HEK293 (cell line): ENCODE measurements at regions not wholly inside any gene's neighbourhood (a gene's known extent, or its start where the extent isn't known, plus 50 kb on each side); places are given as distances from the start of the nearest gene placed in this dataset.

Source experiments
- CTCF ChIA-PET: fragments of 350-600 bp; formaldehyde crosslinking; extraction: SDS; loops from one replicate; lab custom pipeline; 2021; ENCODE audit warnings: antibody characterized with exemption; lab: Yijun Ruan, JAX
- POLR2A ChIA-PET: fragments of 300-600 bp; formaldehyde crosslinking; extraction: SDS; loops from one replicate; lab custom pipeline; 2020; ENCODE audit warnings: antibody characterized with exemption, inconsistent platforms; lab: Yijun Ruan, JAX
- H3K27ac ChIP-seq: fragments of 200-500 bp; sonication (Bioruptor generic); 2 replicates; pipeline ENCODE4 v1.5.1; 2014; ENCODE audit warnings: low read depth, low read length, control low read depth, inconsistent platforms; ENCODE audit errors: extremely low read depth
- H3K36me3 ChIP-seq, 2 experiments: fragments of 200-500 bp in 1 of 2; sonication (Bioruptor generic) in 1 of 2; 1 replicate in 1 of 2; 2 replicates in 1 of 2; pipeline ENCODE4 v1.5.1; 2014 to 2017; ENCODE audit warnings: inconsistent platforms in 2 of 2, low read length in 2 of 2; ENCODE audit not compliant: control insufficient read depth in 2 of 2, insufficient read depth in 1 of 2
- H3K4me1 ChIP-seq: fragments of 200-500 bp; sonication (Bioruptor generic); 2 replicates; pipeline ENCODE4 v1.5.1; 2014; ENCODE audit warnings: mild to moderate bottlenecking, low read length, inconsistent platforms; ENCODE audit not compliant: control insufficient read depth, insufficient read depth
- H3K4me3 ChIP-seq: 2 replicates; pipeline ENCODE4 v1.5.1; 2011; ENCODE audit warnings: low read depth, mild to moderate bottlenecking, control low read depth, low read length, moderate library complexity
- H3K9me3 ChIP-seq: fragments of 200-500 bp; sonication (Bioruptor generic); 2 replicates; pipeline ENCODE4 v1.5.1; 2014; ENCODE audit warnings: low read depth, low read length, inconsistent platforms; ENCODE audit not compliant: control insufficient read depth, insufficient read depth
- ELK4 ChIP-seq: IDR thresholded peaks from 2 replicates; pipeline ENCODE4 v1.6.1; 2011; ENCODE audit warnings: mild to moderate bottlenecking, low read depth, low read length, borderline replicate concordance
- GLI2 ChIP-seq: fragments of 450-650 bp; formaldehyde crosslinking; IDR thresholded peaks from 2 replicates; pipeline ENCODE4; 2017; ENCODE audit warnings: missing biosample characterization, missing genetic modification characterization, low read depth, borderline replicate concordance
- HOXC10 ChIP-seq: sonication (generic); formaldehyde crosslinking; IDR thresholded peaks from 2 replicates; pipeline ENCODE4 v1.8.1; 2023; ENCODE audit warnings: mild to moderate bottlenecking, missing genetic modification reagents
- SETDB1 ChIP-seq: IDR thresholded peaks from one replicate; pipeline ENCODE4 v1.6.1; 2017; ENCODE audit warnings: mild to moderate bottlenecking, low read length, moderate library complexity, mixed read lengths; ENCODE audit not compliant: insufficient read length
- ZBTB8A ChIP-seq: fragments of 450-650 bp; formaldehyde crosslinking; IDR thresholded peaks from 2 replicates; pipeline ENCODE4 v1.5.1; 2016; ENCODE audit warnings: missing biosample characterization, missing genetic modification characterization
- ZNF132 ChIP-seq: fragments of 450-650 bp; formaldehyde crosslinking; IDR thresholded peaks from 2 replicates; pipeline ENCODE4 v1.5.1; 2017; ENCODE audit warnings: missing biosample characterization, missing genetic modification characterization, borderline replicate concordance
- ZNF138 ChIP-seq: fragments of 450-650 bp; formaldehyde crosslinking; IDR thresholded peaks from 2 replicates; pipeline ENCODE4 v1.5.1; 2016; ENCODE audit warnings: missing biosample characterization, missing genetic modification characterization, borderline replicate concordance
- ZNF146 ChIP-seq: fragments of 450-650 bp; formaldehyde crosslinking; IDR thresholded peaks from 2 replicates; pipeline ENCODE4 v1.5.1; 2016; ENCODE audit warnings: missing biosample characterization, missing genetic modification characterization
- ZNF202 ChIP-seq: fragments of 450-650 bp; formaldehyde crosslinking; IDR thresholded peaks from 2 replicates; pipeline ENCODE4 v1.5.1; 2016; ENCODE audit warnings: missing biosample characterization, missing genetic modification characterization, borderline replicate concordance
- ZNF211 ChIP-seq: fragments of 450-650 bp; formaldehyde crosslinking; IDR thresholded peaks from 2 replicates; pipeline ENCODE4 v1.5.1; 2016; ENCODE audit warnings: low read depth, missing biosample characterization, missing genetic modification characterization
- ZNF24 ChIP-seq: fragments of 450-650 bp; formaldehyde crosslinking; IDR thresholded peaks from 2 replicates; pipeline ENCODE4 v1.5.1; 2016; ENCODE audit warnings: missing biosample characterization, missing genetic modification characterization
- ZNF266 ChIP-seq: fragments of 450-650 bp; formaldehyde crosslinking; IDR thresholded peaks from 2 replicates; pipeline ENCODE4 v1.5.1; 2016; ENCODE audit warnings: missing biosample characterization, missing genetic modification characterization, low read depth
- ZNF366 ChIP-seq: fragments of 450-650 bp; formaldehyde crosslinking; conservative IDR thresholded peaks from 2 replicates; pipeline ENCODE4 v1.5.1; 2016; ENCODE audit warnings: missing biosample characterization, missing genetic modification characterization
- ZNF423 ChIP-seq: fragments of 450-650 bp; formaldehyde crosslinking; IDR thresholded peaks from 2 replicates; pipeline ENCODE4 v1.5.1; 2016; ENCODE audit warnings: missing biosample characterization, missing genetic modification characterization
- ZNF426 ChIP-seq: fragments of 450-650 bp; formaldehyde crosslinking; IDR thresholded peaks from 2 replicates; pipeline ENCODE4 v1.5.1; 2017; ENCODE audit warnings: missing biosample characterization, missing genetic modification characterization, mild to moderate bottlenecking, inconsistent platforms, moderate library complexity
- ZNF501 ChIP-seq: fragments of 450-650 bp; formaldehyde crosslinking; IDR thresholded peaks from 2 replicates; pipeline ENCODE4 v1.5.1; 2016; ENCODE audit warnings: missing biosample characterization, missing genetic modification characterization
- ZNF530 ChIP-seq: fragments of 450-650 bp; formaldehyde crosslinking; IDR thresholded peaks from 2 replicates; pipeline ENCODE4 v1.5.1; 2016; ENCODE audit warnings: low read depth, missing biosample characterization, missing genetic modification characterization
- ZNF549 ChIP-seq: fragments of 450-650 bp; IDR thresholded peaks from 2 replicates; pipeline ENCODE4 v1.5.1; 2018; ENCODE audit warnings: missing biosample characterization, missing genetic modification characterization, mild to moderate bottlenecking, inconsistent platforms, moderate library complexity
- ZNF555 ChIP-seq: fragments of 450-650 bp; formaldehyde crosslinking; conservative IDR thresholded peaks from 2 replicates; pipeline ENCODE4 v1.5.1; 2017; ENCODE audit warnings: missing biosample characterization, mild to moderate bottlenecking, missing genetic modification characterization, inconsistent platforms
- ZNF558 ChIP-seq: fragments of 450-650 bp; formaldehyde crosslinking; IDR thresholded peaks from 2 replicates; pipeline ENCODE4 v1.5.1; 2016; ENCODE audit warnings: missing biosample characterization, missing genetic modification characterization
- ZNF561 ChIP-seq: fragments of 450-650 bp; IDR thresholded peaks from 2 replicates; pipeline ENCODE4 v1.5.1; 2018; ENCODE audit warnings: missing biosample characterization, missing genetic modification characterization, borderline replicate concordance
- ZNF571 ChIP-seq: fragments of 450-650 bp; formaldehyde crosslinking; IDR thresholded peaks from 2 replicates; pipeline ENCODE4 v1.5.0; 2017; ENCODE audit warnings: missing biosample characterization, missing genetic modification characterization
- ZNF596 ChIP-seq: fragments of 450-650 bp; IDR thresholded peaks from 2 replicates; pipeline ENCODE4 v1.5.0; 2018; ENCODE audit warnings: missing biosample characterization, mild to moderate bottlenecking, missing genetic modification characterization, moderate library complexity
- ZNF639 ChIP-seq: fragments of 450-650 bp; formaldehyde crosslinking; IDR thresholded peaks from 2 replicates; pipeline ENCODE4 v1.5.1; 2016; ENCODE audit warnings: missing biosample characterization, missing genetic modification characterization
- ZNF791 ChIP-seq: fragments of 450-650 bp; formaldehyde crosslinking; IDR thresholded peaks from 2 replicates; pipeline ENCODE4 v1.5.1; 2016; ENCODE audit warnings: missing biosample characterization, missing genetic modification characterization
- ZNF837 ChIP-seq: fragments of 450-650 bp; formaldehyde crosslinking; IDR thresholded peaks from 2 replicates; pipeline ENCODE4 v1.5.1; 2016; ENCODE audit warnings: missing biosample characterization, missing genetic modification characterization
- ZSCAN18 ChIP-seq: fragments of 450-650 bp; formaldehyde crosslinking; IDR thresholded peaks from 2 replicates; pipeline ENCODE4 v1.5.1; 2016; ENCODE audit warnings: missing biosample characterization, missing genetic modification characterization
- ZSCAN30 ChIP-seq: fragments of 450-650 bp; IDR thresholded peaks from 2 replicates; pipeline ENCODE4 v1.5.1; 2018; ENCODE audit warnings: missing biosample characterization, mild to moderate bottlenecking, missing genetic modification characterization, moderate library complexity

- Histone ChIP-seq H3K9me3 (no peaks in the 10 kb centered on the region), H3K4me3 (no peak overlapping the region), H3K27ac (no peak overlapping the region), H3K36me3 (no peaks in the 10 kb centered on the region), H3K4me1 (no peaks in the 10 kb centered on the region)
- TF ChIP-seq ZNF426 (no peak), GLI2 (tag by site-specific recombination) (no peak), ZNF530 (tag by site-specific recombination) (no peak), HOXC10 (CRISPR knock-in tag) (no peak), ZSCAN30 (tag by site-specific recombination) (no peak), ZNF558 (no peak), ZBTB8A (tag by site-specific recombination) (no peak), ZNF639 (tag by site-specific recombination) (no peak), ZNF366 (no peak), ZNF791 (tag by site-specific recombination) (no peak), ZNF138 (tag by site-specific recombination) (no peak), ZNF571 (no peak), ZNF596 (tag by site-specific recombination) (no peak)
- ChIA-PET CTCF (interaction anchor here (0.7 to 1.0 kb wide), 2 partner anchors 73 to 101 kb away, joined by 3 to 5 read pairs; no protein-coding TSS in a partner anchor), POLR2A (no interaction called here)
Measured at GRCh38 chr20:58160451-58161061, 67.9 kb downstream of the ANKRD60 start.

GRCh38 chr20:58155148-58155925, 73.1 kb downstream of the ANKRD60 start:
- Histone ChIP-seq H3K9me3 (no peaks in the 10 kb centered on the region), H3K4me3 (no peak overlapping the region), H3K27ac (no peak overlapping the region), H3K4me1 (no peaks in the 10 kb centered on the region), H3K36me3 (no peaks in the 10 kb centered on the region)
- ChIA-PET CTCF (interaction anchor here (0.6 kb wide), 1 partner anchor 490 kb away, joined by 3 read pairs; no protein-coding TSS in a partner anchor), POLR2A (no interaction called here)
- TF ChIP-seq ZNF146 (tag by site-specific recombination) (no peak), ZNF549 (tag by site-specific recombination) (no peak)

GRCh38 chr20:58154113-58154512, 74.3 kb downstream of the ANKRD60 start:
- ChIA-PET CTCF (interaction anchor here (0.5 to 0.9 kb wide), 3 partner anchors 22 to 1685 kb away, joined by 3 to 7 read pairs (median 4); no protein-coding TSS in a partner anchor), POLR2A (no interaction called here)
- no peak overlapping the region for H3K27ac ChIP-seq
- H3K9me3 ChIP-seq: no peaks in the 10 kb centered on the region
- H3K36me3 ChIP-seq: no peaks in the 10 kb centered on the region
- H3K4me3 ChIP-seq: no peak overlapping the region
- no peaks in the 10 kb centered on the region for H3K4me1 ChIP-seq
- TF ChIP-seq ZNF211 (tag by site-specific recombination) (no peak), ZNF530 (tag by site-specific recombination) (no peak), ZNF837 (tag by site-specific recombination) (no peak), ZNF202 (no peak), ELK4 (no peak), SETDB1 (no peak), ZNF549 (tag by site-specific recombination) (no peak), ZNF266 (no peak), ZNF132 (tag by site-specific recombination) (no peak), ZNF24 (tag by site-specific recombination) (no peak), ZNF555 (tag by site-specific recombination) (no peak), ZSCAN18 (tag by site-specific recombination) (no peak), ZNF561 (tag by site-specific recombination) (no peak), ZNF501 (tag by site-specific recombination) (no peak), ZNF423 (tag by site-specific recombination) (no peak)
